Naive thymus-derived CD4-positive, alpha-beta T cell (primary cell): ENCODE measurements at regions not wholly inside any gene's neighbourhood (a gene's known extent, or its start where the extent isn't known, plus 50 kb on each side); places are given as distances from the start of the nearest gene placed in this dataset.
"Not testable (repeated sequence)": the region's sequence is repeated elsewhere in the genome, so short reads cannot be mapped to it uniquely, and the experiment has no call there.

Experiments used
- ATAC-seq: fragments of 150-1000 bp; cut with Tn5 transposase; 2 replicates; pipeline ENCODE4 v1.10.0; 2021; ENCODE audit warnings: mild to moderate bottlenecking, moderate library complexity
- CTCF ChIA-PET: fragments of 350-600 bp; sonication (Branson Sonifier 250); formaldehyde crosslinking; loops from one replicate; lab custom pipeline; 2021; ENCODE audit warnings: antibody characterized with exemption; lab: Charles Lee
- POLR2A ChIA-PET: fragments of 350-600 bp; sonication (Branson Sonifier 250); formaldehyde crosslinking; loops from one replicate; lab custom pipeline; 2021; ENCODE audit warnings: antibody characterized with exemption, inconsistent platforms; lab: Charles Lee
- DNase-seq, 9 donors: peaks; one replicate each; pipeline versions ENCODE4 v3.0.0 to v3.0.0-alpha.2; 2020 to 2022; ENCODE audit warnings: mixed read lengths in 1 of 9
- H3K27ac ChIP-seq: one replicate; pipeline ENCODE4 v1.7.0; 2013; ENCODE audit warnings: mild to moderate bottlenecking, low read depth, low read length, moderate library complexity
- H3K27me3 ChIP-seq, 2 donors: one replicate each; pipeline ENCODE4 v1.7.0; 2013; ENCODE audit warnings: low read length in 2 of 2, mild to moderate bottlenecking in 2 of 2, moderate library complexity in 2 of 2; ENCODE audit not compliant: control insufficient read depth in 2 of 2, insufficient read depth in 2 of 2
- H3K36me3 ChIP-seq, 3 experiments: 1 replicate in 2 of 3; 2 replicates in 1 of 3; pipeline ENCODE4 v1.7.0; 2013; ENCODE audit warnings: low read length in 3 of 3, mild to moderate bottlenecking in 3 of 3, moderate library complexity in 1 of 3; ENCODE audit not compliant: insufficient read depth in 3 of 3, control insufficient read depth in 2 of 3
- H3K4me1 ChIP-seq, 2 donors: one replicate each; pipeline ENCODE4 v1.7.0; 2013; ENCODE audit warnings: low read length in 2 of 2, mild to moderate bottlenecking in 2 of 2, moderate library complexity in 1 of 2; ENCODE audit not compliant: control insufficient read depth in 2 of 2, insufficient read depth in 2 of 2
- H3K4me3 ChIP-seq: 2 replicates; pipeline ENCODE4 v1.7.0; 2013; ENCODE audit warnings: mild to moderate bottlenecking, low read length
- H3K9me3 ChIP-seq, 3 experiments: 1 replicate in 2 of 3; 2 replicates in 1 of 3; pipeline ENCODE4 v1.7.0; 2013; ENCODE audit warnings: low read length in 3 of 3; ENCODE audit not compliant: control insufficient read depth in 2 of 3
- H3K27ac Mint-ChIP-seq, 9 donors: one replicate each; pipeline ENCODE4 v1.8.0; 2020 to 2022; ENCODE audit warnings: mixed read lengths in 9 of 9, mild to moderate bottlenecking in 8 of 9, moderate library complexity in 5 of 9, inconsistent platforms in 2 of 9
- H3K27me3 Mint-ChIP-seq, 5 donors: one replicate each; pipeline ENCODE4 v1.8.0; 2021 to 2022; ENCODE audit warnings: mixed read lengths in 5 of 5, mild to moderate bottlenecking in 1 of 5
- H3K36me3 Mint-ChIP-seq, 5 donors: one replicate each; pipeline ENCODE4 v1.8.0; 2020 to 2022; ENCODE audit warnings: mixed read lengths in 5 of 5, mild to moderate bottlenecking in 3 of 5, inconsistent platforms in 1 of 5
- H3K4me1 Mint-ChIP-seq, 7 donors: one replicate each; pipeline ENCODE4 v1.8.0; 2020 to 2022; ENCODE audit warnings: mixed read lengths in 7 of 7, mild to moderate bottlenecking in 3 of 7, inconsistent platforms in 1 of 7
- H3K4me3 Mint-ChIP-seq, 10 donors: one replicate each; pipeline ENCODE4 v1.8.0; 2020 to 2022; ENCODE audit warnings: mild to moderate bottlenecking in 10 of 10, mixed read lengths in 10 of 10, moderate library complexity in 6 of 10, inconsistent platforms in 2 of 10
- H3K9me3 Mint-ChIP-seq, 11 donors: one replicate each; pipeline ENCODE4 v1.8.0; 2020 to 2022; ENCODE audit warnings: mixed read lengths in 11 of 11, mild to moderate bottlenecking in 4 of 11, inconsistent platforms in 1 of 11, moderate library complexity in 1 of 11
- intact Hi-C, 2 donors: fragments of 100-400 bp; cut with micrococcal nuclease; formaldehyde crosslinking; loops; one replicate each; pipeline ENCODE4 v1.15.1; 2023

DNA sequence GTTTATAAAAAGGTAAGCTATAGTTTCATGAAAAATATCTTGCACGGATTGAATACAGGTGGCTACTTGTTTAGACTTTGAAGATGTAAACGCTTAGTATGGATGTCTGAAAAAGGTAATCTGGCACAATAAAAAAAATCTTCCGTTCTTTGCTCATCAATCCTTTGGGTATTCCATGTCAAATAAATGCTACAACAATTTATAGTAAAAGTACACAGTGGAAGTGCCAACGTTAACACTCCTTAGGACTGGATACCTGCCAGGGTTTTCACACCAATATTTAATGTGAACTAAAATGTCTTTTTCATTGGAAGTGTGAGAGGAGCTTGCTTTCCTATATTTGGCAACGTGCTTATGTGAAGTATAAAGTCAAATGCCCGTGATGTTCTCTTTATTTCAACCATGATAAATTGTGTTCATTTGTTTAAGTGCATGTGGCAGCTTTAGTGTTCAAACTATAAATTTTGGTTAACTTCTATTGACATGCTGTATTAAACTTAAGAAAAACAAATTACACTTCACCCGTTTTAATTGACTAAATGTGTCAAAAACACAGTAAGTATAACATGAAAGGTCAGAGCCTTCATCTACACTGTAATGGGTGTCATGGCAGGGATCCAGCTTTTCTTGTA lies 121.7 kb upstream of the HAND2 start:
- Mint-ChIP-seq H3K9me3 (peaks cover 0 to 2% (median 0%) of the 10 kb centered on the region in 11 donors), H3K4me1 (no peaks in the 10 kb centered on the region), H3K27ac (no peak overlapping the region), H3K4me3 (no peak overlapping the region), H3K27me3 (peaks cover 0 to 13% (median 5%) of the 10 kb centered on the region in 5 donors), H3K36me3 (no peaks in the 10 kb centered on the region)
- DNase-seq (no peak), ATAC-seq (no peak)
- Histone ChIP-seq H3K27me3 (no peaks in the 10 kb centered on the region), H3K9me3 (no peaks in the 10 kb centered on the region), H3K4me3 (no peak overlapping the region), H3K4me1 (no peaks in the 10 kb centered on the region), H3K27ac (no peak overlapping the region), H3K36me3 (no peaks in the 10 kb centered on the region)
- CTCF ChIA-PET, result no interaction called here
- POLR2A ChIA-PET, result no interaction called here
- intact Hi-C loops, result no loop called here

DNA sequence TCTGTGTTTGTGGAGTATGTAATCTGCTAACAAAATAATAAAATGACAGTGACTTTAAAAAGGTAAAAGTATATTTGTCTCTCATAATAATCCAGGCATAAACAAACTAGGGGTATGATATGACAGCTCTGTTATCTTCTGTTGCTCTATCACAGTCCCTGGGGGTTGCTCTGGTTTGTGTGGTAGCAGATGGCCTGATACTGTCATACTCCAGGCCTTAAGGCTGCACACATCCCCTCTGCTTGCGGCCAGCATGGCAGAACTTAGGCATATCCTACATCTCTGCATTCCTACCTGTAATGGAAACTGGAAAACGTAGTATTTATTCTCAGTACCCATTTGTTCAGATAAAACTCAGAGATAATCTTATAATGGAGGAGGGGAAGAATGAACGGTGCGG lies 117.9 kb upstream of the HAND2 start:
- no peak for DNase-seq
- no peak overlapping the region for H3K4me3 Mint-ChIP-seq

DNA sequence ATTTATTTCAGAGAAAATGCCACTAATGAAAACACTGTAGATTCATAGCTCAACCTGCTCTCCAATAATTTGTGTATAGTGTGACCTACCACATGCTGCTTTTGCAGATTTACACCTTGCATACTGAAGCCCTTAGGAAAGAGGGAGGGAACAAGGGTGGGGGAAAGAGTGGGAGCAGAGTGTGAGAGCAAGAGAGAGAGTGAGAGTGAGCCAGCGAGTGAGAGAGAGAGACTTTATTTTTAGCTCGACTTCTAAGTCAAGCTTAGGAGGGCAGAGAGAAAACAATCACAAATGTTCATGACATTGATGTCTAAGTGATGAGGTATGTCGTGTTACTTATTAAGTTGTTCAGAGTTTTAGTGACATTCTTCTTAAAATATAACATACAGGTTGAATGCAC lies 112.5 kb upstream of the HAND2 start:
- H3K36me3 Mint-ChIP-seq, result no peaks in the 10 kb centered on the region
- peaks cover 0 to 10% (median 7%) of the 10 kb centered on the region in 5 donors for H3K27me3 Mint-ChIP-seq
- ChIA-PET CTCF (no interaction called here), POLR2A (no interaction called here)
- Histone ChIP-seq H3K27me3 (no peaks in the 10 kb centered on the region), H3K36me3 (no peaks in the 10 kb centered on the region), H3K9me3 (no peaks in the 10 kb centered on the region), H3K27ac (no peak overlapping the region), H3K4me3 (no peak overlapping the region), H3K4me1 (no peaks in the 10 kb centered on the region)
- H3K9me3 Mint-ChIP-seq, result peaks cover 0 to 17% (median 5%) of the 10 kb centered on the region in 11 donors
- intact Hi-C loops, result no loop called here
- ATAC-seq (no peak), DNase-seq (no peak)
- H3K27ac Mint-ChIP-seq, result no peak overlapping the region
- no peak overlapping the region for H3K4me3 Mint-ChIP-seq
- no peaks in the 10 kb centered on the region for H3K4me1 Mint-ChIP-seq

More for the DNA sequence above, 117.9 kb upstream of the HAND2 start:
- peaks cover 0 to 17% (median 7%) of the 10 kb centered on the region in 5 donors for H3K27me3 Mint-ChIP-seq
- ChIA-PET CTCF (no interaction called here), POLR2A (no interaction called here)
- Histone ChIP-seq H3K27me3 (no peaks in the 10 kb centered on the region), H3K27ac (no peak overlapping the region), H3K9me3 (no peaks in the 10 kb centered on the region), H3K36me3 (no peaks in the 10 kb centered on the region), H3K4me1 (no peaks in the 10 kb centered on the region), H3K4me3 (no peak overlapping the region)
- no peaks in the 10 kb centered on the region for H3K4me1 Mint-ChIP-seq
- H3K9me3 Mint-ChIP-seq, result peaks cover 0 to 1% (median 0%) of the 10 kb centered on the region in 11 donors
- intact Hi-C loops, result no loop called here
- no peak for ATAC-seq
- H3K36me3 Mint-ChIP-seq, result no peaks in the 10 kb centered on the region
- no peak overlapping the region for H3K27ac Mint-ChIP-seq

DNA sequence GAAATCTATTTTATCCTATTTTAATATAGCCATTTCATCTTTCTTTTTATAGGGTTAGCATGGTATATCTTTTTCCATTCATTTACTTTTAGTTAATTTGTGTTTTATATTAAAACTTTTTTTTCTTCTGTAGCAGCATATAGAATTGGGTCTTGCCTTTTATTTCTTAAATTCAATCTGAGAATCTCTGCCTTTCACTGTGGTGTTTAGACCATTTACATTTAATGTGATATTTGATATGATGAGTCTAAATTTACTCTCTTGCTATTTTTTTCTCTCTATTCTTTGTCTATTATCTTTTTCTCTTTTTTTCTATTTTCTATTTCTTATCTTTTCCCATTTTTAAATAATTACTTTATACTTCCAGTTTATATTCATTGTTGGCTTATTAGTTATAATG lies 105.4 kb upstream of the HAND2 start:
- H3K9me3 ChIP-seq, result no peaks in the 10 kb centered on the region
- no peaks in the 10 kb centered on the region for H3K4me1 ChIP-seq
- Mint-ChIP-seq H3K9me3 (peaks cover 0 to 48% (median 21%) of the 10 kb centered on the region in 11 donors), H3K27ac (no peak overlapping the region), H3K4me1 (no peaks in the 10 kb centered on the region), H3K4me3 (no peak overlapping the region), H3K36me3 (peaks cover 0 to 3% (median 0%) of the 10 kb centered on the region in 5 donors), H3K27me3 (peaks cover 0 to 4% (median 0%) of the 10 kb centered on the region in 5 donors)
- POLR2A ChIA-PET, result no interaction called here
- CTCF ChIA-PET, result no interaction called here
- intact Hi-C loops, result no loop called here
- DNase-seq (no peak), ATAC-seq (no peak)
- no peak overlapping the region for H3K27ac ChIP-seq
- no peaks in the 10 kb centered on the region for H3K36me3 ChIP-seq
- no peaks in the 10 kb centered on the region for H3K27me3 ChIP-seq
- H3K4me3 ChIP-seq, result no peak overlapping the region

DNA sequence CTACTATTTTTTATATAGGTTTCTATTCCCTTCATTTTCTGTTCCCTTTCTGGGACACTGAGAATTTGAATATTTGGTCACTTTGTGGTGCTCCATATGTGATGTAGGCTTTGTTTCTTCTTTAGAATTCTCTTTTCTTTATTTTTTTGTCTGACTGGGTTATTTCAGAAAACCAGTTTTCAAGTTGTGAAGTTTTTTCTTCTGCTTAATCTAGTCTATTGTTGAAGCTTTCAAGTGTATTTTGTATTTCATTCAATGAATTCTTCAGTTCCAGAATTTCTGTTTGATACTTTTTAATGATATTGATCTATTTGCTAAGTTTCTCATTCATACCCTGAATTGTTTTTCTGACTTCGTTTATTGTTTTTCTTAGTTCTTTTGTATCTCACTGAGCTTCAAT lies 96.2 kb upstream of the HAND2 start:
- Histone ChIP-seq H3K36me3 (no peaks in the 10 kb centered on the region), H3K9me3 (peaks cover 0 to 20% (median 4%) of the 10 kb centered on the region in 3 experiments), H3K27ac (no peak overlapping the region), H3K4me3 (no peak overlapping the region), H3K27me3 (no peaks in the 10 kb centered on the region), H3K4me1 (no peaks in the 10 kb centered on the region)
- intact Hi-C loops, result no loop called here
- peaks cover 0 to 10% (median 0%) of the 10 kb centered on the region in 5 donors for H3K27me3 Mint-ChIP-seq
- peaks cover 0 to 1% (median 0%) of the 10 kb centered on the region in 7 donors for H3K4me1 Mint-ChIP-seq
- CTCF ChIA-PET, result no interaction called here
- peaks cover 0 to 5% (median 0%) of the 10 kb centered on the region in 5 donors for H3K36me3 Mint-ChIP-seq
- H3K4me3 Mint-ChIP-seq, result no peak overlapping the region
- H3K9me3 Mint-ChIP-seq, result peaks cover 1 to 52% (median 32%) of the 10 kb centered on the region in 11 donors
- no peak overlapping the region for H3K27ac Mint-ChIP-seq
- DNase-seq (no peak), ATAC-seq (no peak)
- POLR2A ChIA-PET, result no interaction called here

DNA sequence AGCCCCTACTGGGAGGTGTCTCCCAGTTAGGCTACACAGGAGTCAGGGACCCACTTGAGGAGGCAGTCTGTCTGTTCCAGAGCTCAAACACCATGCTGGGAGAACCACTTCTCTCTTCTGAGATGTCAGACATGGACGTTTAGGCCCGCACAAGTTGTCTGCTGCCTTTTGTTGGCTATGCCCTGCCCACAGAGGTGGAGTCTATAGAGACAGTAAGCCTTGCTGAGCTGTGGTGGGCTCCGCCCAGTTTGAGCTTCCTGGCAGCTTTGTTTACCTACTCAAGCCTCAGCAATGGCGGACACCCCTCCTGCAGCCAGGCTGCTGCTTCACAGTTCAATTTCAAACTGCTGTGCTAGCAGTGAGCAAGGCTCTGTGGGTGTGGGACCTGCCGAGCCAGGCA lies 88.6 kb upstream of the HAND2 start:
- H3K4me3 ChIP-seq, result not testable (repeated sequence)

DNA sequence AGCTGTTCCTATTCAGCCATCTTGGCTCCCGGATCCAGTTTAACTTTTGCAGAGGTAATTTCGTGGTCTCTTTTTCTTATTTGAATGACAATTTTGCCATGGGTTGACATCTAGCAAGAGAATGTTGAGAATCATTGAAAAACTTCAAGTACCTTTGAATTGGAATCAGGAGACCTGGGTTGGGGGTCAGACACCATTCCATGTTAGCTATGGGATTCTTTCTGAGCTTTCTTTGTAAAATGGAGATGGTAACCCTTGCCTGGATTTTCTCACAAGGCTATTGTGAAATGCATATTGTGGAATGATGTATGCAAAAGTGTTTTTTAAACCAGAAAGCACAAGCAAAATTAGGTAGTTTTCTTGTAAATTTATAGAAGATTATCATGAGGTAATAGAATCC lies 79.1 kb upstream of the HAND2 start:
- intact Hi-C loops, result no loop called here
- Histone ChIP-seq H3K36me3 (no peaks in the 10 kb centered on the region), H3K4me3 (no peak overlapping the region), H3K27me3 (no peaks in the 10 kb centered on the region), H3K27ac (no peak overlapping the region), H3K9me3 (no peaks in the 10 kb centered on the region), H3K4me1 (no peaks in the 10 kb centered on the region)
- ChIA-PET POLR2A (no interaction called here), CTCF (no interaction called here)
- Mint-ChIP-seq H3K4me3 (no peak overlapping the region), H3K27me3 (peaks cover 0 to 16% (median 0%) of the 10 kb centered on the region in 5 donors), H3K9me3 (peaks cover 0 to 26% (median 12%) of the 10 kb centered on the region in 11 donors), H3K36me3 (no peaks in the 10 kb centered on the region), H3K4me1 (no peaks in the 10 kb centered on the region), H3K27ac (no peak overlapping the region)
- no peak for ATAC-seq
- no peak for DNase-seq

More for the DNA sequence above, 88.6 kb upstream of the HAND2 start:
- CTCF ChIA-PET, ATAC-seq, intact Hi-C loops, H3K9me3 ChIP-seq, H3K4me1 ChIP-seq, H3K27ac Mint-ChIP-seq, H3K4me3 Mint-ChIP-seq, H3K36me3 ChIP-seq, H3K4me1 Mint-ChIP-seq, POLR2A ChIA-PET, DNase-seq, H3K27ac ChIP-seq, H3K27me3 ChIP-seq: not testable (repeated sequence)
- H3K36me3 Mint-ChIP-seq, result peaks cover 0 to 20% (median 0%) of the 10 kb centered on the region in 5 donors
- peaks cover 15 to 57% (median 30%) of the 10 kb centered on the region in 11 donors for H3K9me3 Mint-ChIP-seq
- peaks cover 0 to 12% (median 6%) of the 10 kb centered on the region in 5 donors for H3K27me3 Mint-ChIP-seq
